ENCODE measurements at regions not wholly inside any gene's neighbourhood (a gene's known extent, or its start where the extent isn't known, plus 50 kb on each side); places are given as distances from the start of the nearest gene placed in this dataset.
A peak's percentile ranks its signal among the peaks of the same experiment; 100 is the strongest.
"Not testable (repeated sequence)": the region's sequence is repeated elsewhere in the genome, so short reads cannot be mapped to it uniquely, and the experiment has no call there.

DNA sequence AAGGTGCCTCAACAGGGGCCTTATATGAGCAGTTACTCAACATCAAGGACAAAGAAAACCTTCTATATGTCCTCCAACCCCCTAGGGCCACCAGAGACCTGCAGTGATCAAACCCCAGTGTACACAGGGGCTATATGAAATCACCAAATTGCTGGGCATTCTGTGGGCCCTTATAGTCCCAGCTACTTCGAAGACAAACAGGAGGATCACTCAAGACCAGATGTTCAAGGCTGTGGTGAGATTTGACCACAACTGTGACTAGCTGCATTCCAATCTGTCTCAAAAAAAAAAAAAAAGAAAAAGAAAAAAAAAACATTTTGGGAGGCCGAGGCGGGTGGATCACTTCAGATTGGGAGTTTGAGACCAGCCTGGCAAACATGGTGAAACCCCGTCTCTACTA, 51.0 kb upstream of the PRB2 start:
- Mint-ChIP-seq H3K36me3 (peaks cover 6% of the 10 kb centered on the region), H3K27ac (no peak overlapping the region), H3K9me3 (no peaks in the 10 kb centered on the region), H3K4me3 (no peak overlapping the region), H3K4me1 (no peaks in the 10 kb centered on the region), H3K27me3 (no peaks in the 10 kb centered on the region)
- ATAC-seq = no peak

DNA sequence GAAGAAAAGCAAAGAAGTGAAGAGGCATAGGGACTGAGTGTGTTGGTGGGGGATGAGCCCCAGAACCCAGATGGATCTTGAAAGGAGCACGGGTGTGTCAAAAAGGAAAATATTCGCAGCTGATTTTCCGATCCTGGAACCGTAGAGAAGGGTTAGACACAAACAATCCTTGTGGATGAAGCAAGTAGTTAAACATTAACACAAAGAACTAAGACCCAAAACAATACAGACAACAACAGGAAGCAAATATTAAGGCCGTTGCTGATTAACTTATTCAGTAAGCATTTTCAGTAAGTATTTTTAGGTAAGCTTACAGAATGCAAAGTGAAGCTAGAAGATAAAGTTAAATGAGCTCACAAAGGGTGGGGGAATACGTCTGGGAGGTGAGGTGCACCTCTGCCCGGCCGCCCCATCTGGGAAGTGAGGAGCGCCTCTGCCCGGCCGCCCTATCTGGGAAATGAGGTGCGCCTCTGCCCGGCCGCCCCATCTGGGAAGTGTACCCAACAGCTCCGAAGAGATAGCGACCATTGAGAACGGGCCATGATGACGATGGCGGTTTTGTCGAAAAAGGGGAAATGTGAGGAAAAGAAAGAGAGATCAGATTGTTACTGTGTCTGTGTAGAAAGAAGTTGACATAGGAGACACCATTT, 62.8 kb upstream of the PRB2 start:
- Mint-ChIP-seq H3K27me3 (no peaks in the 10 kb centered on the region), H3K4me1 (no peaks in the 10 kb centered on the region)

DNA sequence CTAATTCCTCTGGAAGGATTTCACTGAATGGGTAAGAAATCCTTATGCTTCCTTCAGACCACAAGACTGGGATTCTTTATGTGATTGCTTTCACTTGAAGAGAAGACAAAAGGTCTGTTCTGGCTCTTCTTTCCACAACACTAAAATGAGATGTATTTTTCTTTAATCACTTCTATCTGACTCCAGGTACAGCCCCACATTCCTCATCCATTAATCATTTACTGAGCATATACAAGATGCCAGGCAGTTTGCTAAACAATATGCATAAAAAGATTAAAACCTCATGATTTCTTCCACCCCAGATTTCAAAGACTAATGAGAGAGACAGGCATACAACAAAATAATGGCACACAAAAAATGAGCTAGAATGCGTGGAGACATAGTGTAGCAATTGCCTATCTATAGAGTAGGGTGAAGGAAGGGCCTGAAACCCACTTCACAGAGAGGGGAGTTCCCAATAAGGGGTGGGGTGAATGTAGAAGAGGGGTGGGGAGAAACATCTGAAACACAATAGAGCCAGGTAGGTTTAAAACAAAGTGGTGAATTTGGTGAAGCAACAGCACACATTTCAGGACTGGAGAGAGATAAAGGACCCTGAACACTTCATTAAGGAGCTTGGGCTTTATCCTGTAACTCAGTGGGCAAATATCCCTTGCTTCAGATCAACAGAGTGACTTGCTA, 65.1 kb upstream of the PRB2 start:
- no peaks in the 10 kb centered on the region for H3K4me1 Mint-ChIP-seq
- no peaks in the 10 kb centered on the region for H3K9me3 Mint-ChIP-seq
- H3K27ac Mint-ChIP-seq = no peak overlapping the region
- H3K27me3 Mint-ChIP-seq = no peaks in the 10 kb centered on the region
- ATAC-seq = no peak
- H3K36me3 Mint-ChIP-seq = no peaks in the 10 kb centered on the region
- no peak overlapping the region for H3K4me3 Mint-ChIP-seq

More for the DNA sequence above, 62.8 kb upstream of the PRB2 start:
- peaks cover 8% of the 10 kb centered on the region for H3K36me3 Mint-ChIP-seq
- no peak for ATAC-seq
- no peak overlapping the region for H3K27ac Mint-ChIP-seq
- peaks cover 4% of the 10 kb centered on the region for H3K9me3 Mint-ChIP-seq
- no peak overlapping the region for H3K4me3 Mint-ChIP-seq

GRCh38 chr12:11461433-11461832, 66.1 kb upstream of the PRB2 start:
- ATAC-seq = no peak
- H3K4me3 Mint-ChIP-seq = no peak overlapping the region
- no peaks in the 10 kb centered on the region for H3K4me1 Mint-ChIP-seq
- H3K27ac Mint-ChIP-seq = no peak overlapping the region
- no peaks in the 10 kb centered on the region for H3K36me3 Mint-ChIP-seq
- H3K27me3 Mint-ChIP-seq = peaks cover 9% of the 10 kb centered on the region
- no peaks in the 10 kb centered on the region for H3K9me3 Mint-ChIP-seq

DNA sequence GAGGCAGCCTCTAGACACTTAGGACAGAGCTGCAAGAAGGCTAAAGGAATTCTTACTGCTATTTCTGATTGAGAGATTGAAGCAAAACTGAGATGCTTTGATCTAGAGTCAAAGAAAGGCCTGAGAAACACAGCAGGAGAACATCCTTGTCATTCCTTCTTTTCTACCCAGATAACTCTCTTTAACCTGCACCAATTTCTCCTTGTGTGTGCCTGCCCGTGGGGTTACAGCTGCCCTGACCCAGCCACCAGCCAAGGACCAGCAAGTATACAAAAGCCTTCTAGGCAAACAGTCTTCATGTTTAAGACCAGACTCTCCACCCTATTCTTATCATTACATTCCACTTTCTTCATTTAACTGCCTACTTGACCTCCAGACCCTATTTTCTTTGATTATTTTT, 81.7 kb upstream of the PRB2 start:
- Mint-ChIP-seq H3K9me3 (peaks cover 3% of the 10 kb centered on the region), H3K27me3 (no peaks in the 10 kb centered on the region), H3K4me1 (no peaks in the 10 kb centered on the region), H3K27ac (no peak overlapping the region), H3K4me3 (no peak overlapping the region), H3K36me3 (no peaks in the 10 kb centered on the region)
- ATAC-seq = no peak

DNA sequence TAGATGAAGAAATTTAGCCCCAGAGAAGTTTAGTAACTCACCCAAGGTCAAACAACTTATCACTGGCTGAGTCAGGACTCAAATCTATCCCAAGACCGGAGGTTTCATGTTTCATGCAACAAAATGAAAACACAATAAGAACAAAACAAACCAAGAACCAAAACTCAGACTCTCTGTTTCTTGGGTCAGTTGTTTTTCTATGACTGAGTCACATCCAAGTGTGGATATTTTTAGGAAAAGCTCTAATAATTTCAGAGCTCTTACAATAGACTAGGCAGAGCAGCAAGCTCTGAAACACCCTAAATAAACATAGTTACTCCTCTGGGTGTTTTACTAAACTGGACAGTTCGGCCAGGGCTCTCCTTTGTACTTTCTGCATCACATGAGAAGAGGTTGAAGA, 87.6 kb upstream of the PRB2 start:
- Mint-ChIP-seq H3K9me3 (no peaks in the 10 kb centered on the region), H3K36me3 (no peaks in the 10 kb centered on the region), H3K4me1 (peaks cover 7% of the 10 kb centered on the region), H3K27ac (no peak overlapping the region), H3K27me3 (peaks cover 11% of the 10 kb centered on the region), H3K4me3 (no peak overlapping the region)
- no peak for ATAC-seq

GRCh38 chr12:11486623-11487444, 91.5 kb upstream of the PRB2 start:
- Mint-ChIP-seq H3K27ac (no peak overlapping the region), H3K36me3 (no peaks in the 10 kb centered on the region), H3K4me1 (peaks cover 7% of the 10 kb centered on the region), H3K27me3 (peaks cover 11% of the 10 kb centered on the region), H3K4me3 (peak overlapping the region; percentile 16), H3K9me3 (no peaks in the 10 kb centered on the region)
- ATAC-seq = peak; percentile 80

- Mint-ChIP-seq H3K27ac (no peak overlapping the region), H3K4me1 (peaks cover 32% of the 10 kb centered on the region), H3K9me3 (peaks cover 8% of the 10 kb centered on the region), H3K4me3 (no peak overlapping the region), H3K27me3 (peaks cover 31% of the 10 kb centered on the region), H3K36me3 (peaks cover 6% of the 10 kb centered on the region)
- no peak for ATAC-seq
Observed at GRCh38 chr12:11496157-11496851, 100.9 kb upstream of the PRB2 start.

DNA sequence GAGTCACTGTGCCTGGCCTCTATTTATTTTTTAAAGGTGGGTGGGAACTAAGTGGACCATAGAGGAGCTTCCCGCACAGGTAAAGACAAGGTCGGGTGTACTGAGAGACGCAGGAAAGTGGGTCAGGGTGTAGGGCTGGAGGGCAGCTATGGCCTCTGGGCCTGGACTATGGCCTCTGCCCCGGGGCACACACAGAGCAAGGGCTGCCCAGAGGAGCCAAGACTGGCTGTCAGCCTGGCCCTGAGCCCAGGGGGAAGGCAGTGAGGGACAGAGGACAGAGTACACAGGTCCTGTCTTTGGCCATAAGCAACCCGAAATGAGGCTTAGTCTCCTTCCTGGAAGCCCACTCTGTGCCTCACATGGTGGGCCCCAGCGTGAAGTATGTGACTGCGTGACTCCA, 102.1 kb upstream of the PRB2 start:
- no peak for ATAC-seq
- H3K27me3 Mint-ChIP-seq = peaks cover 36% of the 10 kb centered on the region
- H3K9me3 Mint-ChIP-seq = peaks cover 9% of the 10 kb centered on the region
- H3K36me3 Mint-ChIP-seq = peaks cover 6% of the 10 kb centered on the region
- H3K4me3 Mint-ChIP-seq = no peak overlapping the region
- peak overlapping the region; percentile 51 for H3K27ac Mint-ChIP-seq
- H3K4me1 Mint-ChIP-seq = peaks cover 32% of the 10 kb centered on the region

DNA sequence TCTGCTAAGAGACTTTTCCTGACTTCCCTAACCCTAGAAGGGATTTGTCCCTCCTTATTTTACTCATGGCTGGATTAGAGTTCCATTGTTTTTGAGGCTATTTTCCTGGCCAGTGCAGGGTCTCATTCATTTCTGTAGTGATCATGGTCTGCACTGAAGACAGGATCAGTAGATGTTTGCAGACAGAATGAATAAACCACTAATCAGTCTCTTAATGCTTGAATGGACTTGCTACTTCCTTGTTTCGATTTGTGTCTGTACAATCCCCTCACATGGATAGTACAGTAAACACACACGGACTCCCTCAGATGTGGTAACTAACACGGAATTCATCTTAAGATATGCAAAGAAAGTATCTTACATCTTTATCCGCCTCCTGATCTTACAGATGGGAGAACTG, 102.6 kb upstream of the PRB2 start:
- Mint-ChIP-seq H3K4me3 (peak overlapping the region; percentile 47), H3K27me3 (peaks cover 36% of the 10 kb centered on the region), H3K4me1 (peaks cover 32% of the 10 kb centered on the region), H3K9me3 (peaks cover 9% of the 10 kb centered on the region), H3K27ac (peak overlapping the region; percentile 51), H3K36me3 (peaks cover 6% of the 10 kb centered on the region)
- ATAC-seq = peak; percentile 93

DNA sequence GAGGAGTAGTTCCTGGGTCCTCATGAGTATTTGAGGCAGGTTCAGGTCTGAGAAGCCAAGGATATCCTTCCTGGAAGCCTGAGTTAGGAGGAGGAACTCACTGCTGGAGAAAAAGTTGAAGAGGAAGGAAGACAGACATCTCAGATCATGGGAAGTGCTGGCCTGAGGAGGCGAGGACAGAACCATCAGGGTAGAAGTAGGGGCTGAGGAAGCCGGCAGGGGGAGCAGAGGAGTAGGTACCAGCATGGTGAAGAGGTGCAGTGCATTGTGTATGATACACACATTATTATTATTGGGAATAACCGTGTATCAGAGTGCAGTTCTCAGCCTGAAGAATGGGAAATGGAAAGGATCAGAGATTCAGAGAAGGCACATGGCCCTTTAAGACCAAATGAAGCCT, 103.2 kb upstream of the PRB2 start:
- peaks cover 32% of the 10 kb centered on the region for H3K4me1 Mint-ChIP-seq
- peak overlapping the region; percentile 47 for H3K4me3 Mint-ChIP-seq
- peak overlapping the region; percentile 51 for H3K27ac Mint-ChIP-seq
- not testable (repeated sequence) for H3K36me3 Mint-ChIP-seq, H3K9me3 Mint-ChIP-seq
- H3K27me3 Mint-ChIP-seq = peaks cover 36% of the 10 kb centered on the region
- ATAC-seq = peak; percentile 50

DNA sequence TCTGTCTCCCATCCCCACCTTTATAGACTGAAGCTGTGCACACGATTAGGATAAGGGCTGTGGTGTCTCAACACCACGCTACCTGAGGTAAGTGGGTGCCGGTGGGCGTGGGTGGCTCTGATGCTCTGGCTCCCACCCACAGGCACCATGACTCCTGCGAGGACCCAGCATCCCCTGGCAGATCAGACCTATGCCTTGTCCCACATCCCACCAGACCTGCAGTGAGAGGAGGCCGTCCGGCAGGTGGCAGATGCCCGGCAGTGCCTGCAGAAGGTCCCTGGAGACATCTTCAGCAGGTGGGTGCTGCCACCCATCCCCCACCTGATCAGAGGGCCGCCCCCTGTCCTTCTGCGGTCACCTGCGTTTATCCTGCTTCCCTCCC, 104.4 kb upstream of the PRB2 start:
- H3K27me3 Mint-ChIP-seq = peaks cover 36% of the 10 kb centered on the region
- peaks cover 9% of the 10 kb centered on the region for H3K9me3 Mint-ChIP-seq
- peaks cover 32% of the 10 kb centered on the region for H3K4me1 Mint-ChIP-seq
- H3K4me3 Mint-ChIP-seq = no peak overlapping the region
- H3K36me3 Mint-ChIP-seq = peaks cover 6% of the 10 kb centered on the region
- ATAC-seq = no peak
- H3K27ac Mint-ChIP-seq = no peak overlapping the region

- H3K27me3 Mint-ChIP-seq = peaks cover 36% of the 10 kb centered on the region
Observed at GRCh38 chr12:11500188-11500860, 105.0 kb upstream of the PRB2 start.

GRCh38 chr12:11500861-11501230, 105.5 kb upstream of the PRB2 start:
- Mint-ChIP-seq H3K27ac (no peak overlapping the region), H3K9me3 (peaks cover 9% of the 10 kb centered on the region), H3K36me3 (peaks cover 6% of the 10 kb centered on the region), H3K27me3 (peaks cover 36% of the 10 kb centered on the region), H3K4me3 (peak overlapping the region; percentile 8), H3K4me1 (peaks cover 32% of the 10 kb centered on the region)
- ATAC-seq = no peak

More at GRCh38 chr12:11500188-11500860, 105.0 kb upstream of the PRB2 start:
- peaks cover 6% of the 10 kb centered on the region for H3K36me3 Mint-ChIP-seq
- H3K27ac Mint-ChIP-seq = no peak overlapping the region
- ATAC-seq = peak; percentile 63
- H3K4me1 Mint-ChIP-seq = peaks cover 32% of the 10 kb centered on the region
- H3K4me3 Mint-ChIP-seq = peak overlapping the region; percentile 8
- peaks cover 9% of the 10 kb centered on the region for H3K9me3 Mint-ChIP-seq

DNA sequence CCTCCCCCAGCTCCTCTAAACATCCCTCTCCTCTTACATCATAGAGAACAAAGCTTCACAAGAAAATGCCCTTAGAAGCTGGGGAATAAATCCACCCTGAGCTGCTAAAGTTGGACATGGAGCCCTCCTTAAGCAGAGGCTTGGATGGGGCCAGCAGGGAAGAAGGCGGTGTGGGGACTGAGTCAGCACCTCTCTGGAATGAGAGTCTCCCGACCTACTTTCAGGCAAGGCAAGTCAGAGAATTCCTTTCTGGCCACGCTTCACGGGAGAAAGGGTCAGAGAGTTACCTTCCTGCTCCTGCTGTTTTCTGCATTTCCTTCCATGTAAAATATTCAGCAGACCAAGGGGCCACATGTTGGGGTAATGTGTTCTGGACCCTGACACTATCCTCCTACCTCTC, 113.3 kb upstream of the PRB2 start:
- Mint-ChIP-seq H3K9me3 (no peaks in the 10 kb centered on the region), H3K27ac (no peak overlapping the region)

More for the DNA sequence above, 113.3 kb upstream of the PRB2 start:
- Mint-ChIP-seq H3K4me1 (no peaks in the 10 kb centered on the region), H3K4me3 (no peak overlapping the region), H3K27me3 (peaks cover 8% of the 10 kb centered on the region), H3K36me3 (peaks cover 5% of the 10 kb centered on the region)
- no peak for ATAC-seq

Measured in stimulated activated memory B cell treated with anti-CD40 and anti-IgM and Interleukin-4, amounts not matched to agents 10 μg/mL and 1 μg/mL and 100 μg/mL, for 72 hours (primary cell).